ENCODE measurements at regions not wholly inside any gene's neighbourhood (a gene's known extent, or its start where the extent isn't known, plus 50 kb on each side); places are given as distances from the start of the nearest gene placed in this dataset.

GRCh38 chr20:43293068-43293786 lies 103.5 kb upstream of the PTPRT start:
- DNase-seq: no peak
- Histone ChIP-seq H2AFZ (ENCODE audit: low read length) (no peak overlapping the region), H3K27ac (ENCODE audit: low read length) (no peak overlapping the region), H3K9me3 (ENCODE audit: low read length) (no peaks in the 10 kb centered on the region), H3K4me1 (ENCODE audit: insufficient read depth, low read length) (no peaks in the 10 kb centered on the region), H3K4me3 (ENCODE audit: low read length) (no peak overlapping the region), H3K9ac (ENCODE audit: low read length) (no peak overlapping the region), H3K27me3 (ENCODE audit: low read length) (0 out of 2 replicates have a peak, but pooled peaks cover 19% of the 10 kb centered on the region), H3F3A (ENCODE audit: low read length, unreplicated experiment) (no peaks in the 10 kb centered on the region), H3K79me2 (ENCODE audit: low read length) (no peaks in the 10 kb centered on the region), H3K9me2 (replicated peaks; ENCODE audit: low read length) (no peaks in the 10 kb centered on the region), H4K20me1 (ENCODE audit: low read length) (no peaks in the 10 kb centered on the region), H3K4me2 (ENCODE audit: low read length) (no peak overlapping the region), H3K36me3 (ENCODE audit: low read depth, low read length) (no peaks in the 10 kb centered on the region)
- BruUV-seq (replicated peaks): no TSS peak
- TF ChIP-seq CTCF (conservative IDR thresholded peaks at IDR 0.05; ENCODE audit: low read depth, low read length) (no peak), EZH2phosphoT487 (IDR thresholded peaks at IDR 0.05; ENCODE audit: borderline replicate concordance, low read length) (no peak), EZH2 (IDR thresholded peaks at IDR 0.05; ENCODE audit: low read length, unreplicated experiment) (no peak)
- ChIA-PET POLR2A (ENCODE audit: unreplicated experiment) (no interaction called here), CTCF (no interaction called here)
- ATAC-seq: no peak
- intact Hi-C loops (cut with micrococcal nuclease): no loop called here

GRCh38 chr20:43292222-43292621 lies 102.5 kb upstream of the PTPRT start:
- H4K20me1 ChIP-seq (ENCODE audit: low read length): no peaks in the 10 kb centered on the region
- H3K4me1 ChIP-seq (ENCODE audit: insufficient read depth, low read length): no peaks in the 10 kb centered on the region
- TF ChIP-seq CTCF (conservative IDR thresholded peaks at IDR 0.05; ENCODE audit: low read depth, low read length) (no peak), EZH2 (IDR thresholded peaks at IDR 0.05; ENCODE audit: low read length, unreplicated experiment) (no peak), EZH2phosphoT487 (IDR thresholded peaks at IDR 0.05; ENCODE audit: borderline replicate concordance, low read length) (no peak)
- no peak for DNase-seq
- no peak overlapping the region for H2AFZ ChIP-seq (ENCODE audit: low read length)
- CTCF ChIA-PET: no interaction called here
- no peaks in the 10 kb centered on the region for H3K9me2 ChIP-seq (replicated peaks; ENCODE audit: low read length)
- H3K36me3 ChIP-seq (ENCODE audit: low read depth, low read length): no peaks in the 10 kb centered on the region
- intact Hi-C loops (cut with micrococcal nuclease): no loop called here
- POLR2A ChIA-PET (ENCODE audit: unreplicated experiment): no interaction called here
- H3F3A ChIP-seq (ENCODE audit: low read length, unreplicated experiment): no peaks in the 10 kb centered on the region
- no peak overlapping the region for H3K4me3 ChIP-seq (ENCODE audit: low read length)
- ATAC-seq: no peak
- H3K27me3 ChIP-seq (ENCODE audit: low read length): 0 out of 2 replicates have a peak, but pooled peaks cover 18% of the 10 kb centered on the region
- no peaks in the 10 kb centered on the region for H3K79me2 ChIP-seq (ENCODE audit: low read length)
- no peak overlapping the region for H3K4me2 ChIP-seq (ENCODE audit: low read length)
- no peak overlapping the region for H3K9ac ChIP-seq (ENCODE audit: low read length)
- no peaks in the 10 kb centered on the region for H3K9me3 ChIP-seq (ENCODE audit: low read length)
- H3K27ac ChIP-seq (ENCODE audit: low read length): no peak overlapping the region
- BruUV-seq (replicated peaks): no TSS peak

- Histone ChIP-seq H3K4me3 (ENCODE audit: low read length) (no peak overlapping the region), H3F3A (ENCODE audit: low read length, unreplicated experiment) (no peaks in the 10 kb centered on the region), H3K27ac (ENCODE audit: low read length) (no peak overlapping the region), H3K4me2 (ENCODE audit: low read length) (no peak overlapping the region), H3K9ac (ENCODE audit: low read length) (no peak overlapping the region), H3K27me3 (ENCODE audit: low read length) (no peaks in the 10 kb centered on the region), H3K36me3 (ENCODE audit: low read depth, low read length) (no peaks in the 10 kb centered on the region), H3K79me2 (ENCODE audit: low read length) (no peaks in the 10 kb centered on the region), H3K9me3 (ENCODE audit: low read length) (no peaks in the 10 kb centered on the region), H3K9me2 (replicated peaks; ENCODE audit: low read length) (no peaks in the 10 kb centered on the region), H2AFZ (ENCODE audit: low read length) (no peak overlapping the region), H4K20me1 (ENCODE audit: low read length) (no peaks in the 10 kb centered on the region), H3K4me1 (ENCODE audit: insufficient read depth, low read length) (no peaks in the 10 kb centered on the region)
- no TSS peak for BruUV-seq (replicated peaks)
- ChIA-PET CTCF (no interaction called here), POLR2A (ENCODE audit: unreplicated experiment) (no interaction called here)
- no peak for TF ChIP-seq CTCF (conservative IDR thresholded peaks at IDR 0.05; ENCODE audit: low read depth, low read length)
- TF ChIP-seq EZH2 (IDR thresholded peaks at IDR 0.05; ENCODE audit: low read length, unreplicated experiment): no peak
- TF ChIP-seq EZH2phosphoT487 (IDR thresholded peaks at IDR 0.05; ENCODE audit: borderline replicate concordance, low read length): no peak
- ATAC-seq: no peak
- no peak for DNase-seq
- intact Hi-C loops (cut with micrococcal nuclease): no loop called here
Measured at GRCh38 chr20:43287637-43288036, 97.9 kb upstream of the PTPRT start.
